ENCODE measurements at regions not wholly inside any gene's neighbourhood (a gene's known extent, or its start where the extent isn't known, plus 50 kb on each side); places are given as distances from the start of the nearest gene placed in this dataset.

- intact Hi-C loops (cut with DNase I; ENCODE audit: low total_unique reads), result no loop called here
- TF ChIP-seq, protein P1, sequence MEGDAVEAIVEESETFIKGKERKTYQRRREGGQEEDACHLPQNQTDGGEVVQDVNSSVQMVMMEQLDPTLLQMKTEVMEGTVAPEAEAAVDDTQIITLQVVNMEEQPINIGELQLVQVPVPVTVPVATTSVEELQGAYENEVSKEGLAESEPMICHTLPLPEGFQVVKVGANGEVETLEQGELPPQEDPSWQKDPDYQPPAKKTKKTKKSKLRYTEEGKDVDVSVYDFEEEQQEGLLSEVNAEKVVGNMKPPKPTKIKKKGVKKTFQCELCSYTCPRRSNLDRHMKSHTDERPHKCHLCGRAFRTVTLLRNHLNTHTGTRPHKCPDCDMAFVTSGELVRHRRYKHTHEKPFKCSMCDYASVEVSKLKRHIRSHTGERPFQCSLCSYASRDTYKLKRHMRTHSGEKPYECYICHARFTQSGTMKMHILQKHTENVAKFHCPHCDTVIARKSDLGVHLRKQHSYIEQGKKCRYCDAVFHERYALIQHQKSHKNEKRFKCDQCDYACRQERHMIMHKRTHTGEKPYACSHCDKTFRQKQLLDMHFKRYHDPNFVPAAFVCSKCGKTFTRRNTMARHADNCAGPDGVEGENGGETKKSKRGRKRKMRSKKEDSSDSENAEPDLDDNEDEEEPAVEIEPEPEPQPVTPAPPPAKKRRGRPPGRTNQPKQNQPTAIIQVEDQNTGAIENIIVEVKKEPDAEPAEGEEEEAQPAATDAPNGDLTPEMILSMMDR (IDR thresholded peaks at IDR 0.05), result no peak
- TF ChIP-seq POLR2A (IDR thresholded peaks at IDR 0.05), result no peak
- Histone ChIP-seq H3K9me3 (no peaks in the 10 kb centered on the region), H3K27ac (no peak overlapping the region), H3K27me3 (no peaks in the 10 kb centered on the region), H3K4me3 (no peak overlapping the region), H3K4me1 (no peaks in the 10 kb centered on the region), H3K36me3 (no peaks in the 10 kb centered on the region)
- no peak for DNase-seq
These were observed 84.9 kb downstream of the CGGBP1 start for GRCh38 chr3:87973906-87974305.

GRCh38 chr3:87969620-87970019 is 89.2 kb downstream of the CGGBP1 start:
- TF ChIP-seq, protein P1 (IDR thresholded peaks at IDR 0.05), result no peak
- no peak overlapping the region for H3K27ac ChIP-seq
- H3K4me1 ChIP-seq, result no peaks in the 10 kb centered on the region
- H3K36me3 ChIP-seq, result no peaks in the 10 kb centered on the region
- H3K27me3 ChIP-seq, result no peaks in the 10 kb centered on the region
- DNase-seq, result no peak
- no peaks in the 10 kb centered on the region for H3K9me3 ChIP-seq
- no peak overlapping the region for H3K4me3 ChIP-seq
- intact Hi-C loops (cut with DNase I; ENCODE audit: low total_unique reads), result no loop called here

- Histone ChIP-seq H3K9me3 (no peaks in the 10 kb centered on the region), H3K27me3 (no peaks in the 10 kb centered on the region), H3K27ac (no peak overlapping the region), H3K4me1 (no peaks in the 10 kb centered on the region), H3K36me3 (no peaks in the 10 kb centered on the region), H3K4me3 (no peak overlapping the region)
- TF ChIP-seq POLR2A (IDR thresholded peaks at IDR 0.05), result no peak
- TF ChIP-seq, protein P1 (IDR thresholded peaks at IDR 0.05), result no peak
- DNase-seq, result no peak
- intact Hi-C loops (cut with DNase I; ENCODE audit: low total_unique reads), result no loop called here
These were observed 90.1 kb downstream of the CGGBP1 start for GRCh38 chr3:87968668-87969067.

GRCh38 chr3:87958289-87958688 is 100.5 kb downstream of the CGGBP1 start:
- no peaks in the 10 kb centered on the region for H3K4me1 ChIP-seq
- intact Hi-C loops (cut with DNase I; ENCODE audit: low total_unique reads), result no loop called here
- no peak for DNase-seq
- H3K27ac ChIP-seq, result no peak overlapping the region
- no peaks in the 10 kb centered on the region for H3K36me3 ChIP-seq
- H3K9me3 ChIP-seq, result no peaks in the 10 kb centered on the region
- no peak for TF ChIP-seq POLR2A (IDR thresholded peaks at IDR 0.05)
- TF ChIP-seq, protein P1 (IDR thresholded peaks at IDR 0.05), result no peak
- no peak overlapping the region for H3K4me3 ChIP-seq
- H3K27me3 ChIP-seq, result no peaks in the 10 kb centered on the region

DNA sequence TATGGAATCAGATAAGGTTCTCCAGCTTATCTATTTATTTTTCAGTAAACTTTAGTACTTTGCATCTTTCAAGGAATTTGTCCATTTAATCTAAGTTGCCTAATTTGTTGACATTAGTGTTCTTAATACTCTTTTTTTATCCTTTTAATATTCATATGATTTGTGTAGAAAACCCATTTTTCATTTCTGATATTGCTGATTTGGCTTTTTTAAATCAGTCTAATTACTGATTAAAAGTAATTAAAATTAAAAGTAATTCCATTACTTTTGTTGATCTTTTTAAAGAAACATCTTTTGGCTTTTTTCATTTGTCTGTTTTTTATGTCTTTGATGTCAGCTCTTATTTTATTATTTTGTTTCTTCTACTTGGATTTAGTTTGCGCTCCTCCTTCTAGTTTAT is 101.2 kb downstream of the CGGBP1 start:
- TF ChIP-seq POLR2A (IDR thresholded peaks at IDR 0.05), result no peak
- TF ChIP-seq, protein P1 (IDR thresholded peaks at IDR 0.05), result no peak
- H3K4me1 ChIP-seq, result no peaks in the 10 kb centered on the region
- H3K9me3 ChIP-seq, result no peaks in the 10 kb centered on the region
- DNase-seq, result no peak
- H3K27ac ChIP-seq, result no peak overlapping the region
- intact Hi-C loops (cut with DNase I; ENCODE audit: low total_unique reads), result no loop called here
- H3K36me3 ChIP-seq, result no peaks in the 10 kb centered on the region
- H3K4me3 ChIP-seq, result no peak overlapping the region
- no peaks in the 10 kb centered on the region for H3K27me3 ChIP-seq
